Stimulated activated naive CD8-positive, alpha-beta T cell treated with anti-CD3 and anti-CD28 coated beads, Interleukin-15, Interleukin-2, amounts not matched to agents 100 ng/mL and 50 ng/mL, for 24 hours (primary cell): ENCODE measurements at regions not wholly inside any gene's neighbourhood (a gene's known extent, or its start where the extent isn't known, plus 50 kb on each side); places are given as distances from the start of the nearest gene placed in this dataset.

Experiments
- H3K27ac Mint-ChIP-seq: one replicate; pipeline ENCODE4 v1.8.0; 2021; ENCODE audit warnings: mild to moderate bottlenecking, mixed read lengths
- H3K27me3 Mint-ChIP-seq: one replicate; pipeline ENCODE4 v1.8.0; 2021; ENCODE audit warnings: mixed read lengths
- H3K36me3 Mint-ChIP-seq: one replicate; pipeline ENCODE4 v1.8.0; 2021; ENCODE audit warnings: low read depth, mixed read lengths
- H3K4me1 Mint-ChIP-seq: one replicate; pipeline ENCODE4 v1.8.0; 2021; ENCODE audit warnings: low read depth, mixed read lengths
- H3K4me3 Mint-ChIP-seq: one replicate; pipeline ENCODE4 v1.8.0; 2021; ENCODE audit warnings: mild to moderate bottlenecking, mixed read lengths
- H3K9me3 Mint-ChIP-seq: one replicate; pipeline ENCODE4 v1.8.0; 2021; ENCODE audit warnings: mixed read lengths

DNA sequence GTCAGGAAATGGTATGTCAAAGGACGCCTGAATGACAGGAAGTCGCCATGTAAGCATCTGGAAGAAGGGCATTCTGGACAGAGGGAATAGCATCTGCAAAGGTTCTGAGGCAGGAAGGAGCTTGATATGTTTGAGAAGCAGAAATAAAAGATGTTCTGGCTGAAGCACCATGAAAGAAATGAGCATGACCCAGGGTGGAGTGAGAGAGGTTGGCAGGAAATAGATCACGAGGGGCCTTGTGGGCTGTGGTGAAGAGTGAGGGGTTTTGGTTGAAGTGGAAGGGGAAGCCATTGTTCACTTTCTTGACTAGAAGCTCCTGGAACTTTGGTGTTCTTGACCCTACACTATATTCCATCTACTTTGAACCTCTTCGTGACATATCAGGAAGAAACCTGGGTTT is 99.4 kb upstream of the PARP11 start:
- Mint-ChIP-seq H3K27ac (peak overlapping the region; percentile 86), H3K27me3 (no peaks in the 10 kb centered on the region), H3K4me1 (peaks cover 66% of the 10 kb centered on the region), H3K9me3 (no peaks in the 10 kb centered on the region), H3K36me3 (no peaks in the 10 kb centered on the region), H3K4me3 (peak overlapping the region; percentile 38)

- no peaks in the 10 kb centered on the region for H3K9me3 Mint-ChIP-seq
- H3K4me3 Mint-ChIP-seq, result no peak overlapping the region
- peaks cover 26% of the 10 kb centered on the region for H3K4me1 Mint-ChIP-seq
- no peak overlapping the region for H3K27ac Mint-ChIP-seq
- H3K36me3 Mint-ChIP-seq, result no peaks in the 10 kb centered on the region
- H3K27me3 Mint-ChIP-seq, result no peaks in the 10 kb centered on the region
Observed at GRCh38 chr12:3968523-3968922, 95.3 kb upstream of the PARP11 start.

DNA sequence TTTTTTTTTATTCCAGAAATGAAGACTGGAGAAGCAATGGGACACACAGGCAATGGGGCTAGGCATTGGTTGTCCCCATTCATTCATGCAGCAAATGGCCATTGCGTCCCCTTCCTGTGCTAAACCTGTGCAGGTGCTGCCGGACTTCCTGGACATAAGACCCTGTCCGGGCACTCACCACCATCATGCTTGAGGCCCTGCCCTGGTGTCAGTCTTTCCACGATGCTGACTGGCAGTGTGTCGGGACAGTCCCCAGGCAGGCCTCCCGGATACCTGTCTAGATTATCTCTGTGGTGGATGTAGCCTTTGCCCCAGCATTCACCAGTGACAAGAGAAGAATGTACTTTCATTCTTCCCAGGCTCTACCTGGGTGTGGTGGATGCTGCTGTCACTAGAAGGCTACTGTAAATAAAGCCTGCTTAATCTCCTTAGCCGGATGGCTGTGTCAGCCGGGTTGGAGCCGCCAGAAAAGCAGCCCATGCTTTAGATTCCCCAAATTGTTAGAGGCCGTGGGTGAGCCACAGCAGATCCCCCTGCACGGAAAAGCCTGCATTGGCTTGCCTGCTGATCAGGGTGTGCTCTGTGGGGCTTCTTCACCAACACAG is 94.5 kb upstream of the PARP11 start:
- Mint-ChIP-seq H3K36me3 (no peaks in the 10 kb centered on the region), H3K9me3 (no peaks in the 10 kb centered on the region), H3K4me1 (peaks cover 26% of the 10 kb centered on the region), H3K27ac (no peak overlapping the region), H3K4me3 (no peak overlapping the region), H3K27me3 (no peaks in the 10 kb centered on the region)

DNA sequence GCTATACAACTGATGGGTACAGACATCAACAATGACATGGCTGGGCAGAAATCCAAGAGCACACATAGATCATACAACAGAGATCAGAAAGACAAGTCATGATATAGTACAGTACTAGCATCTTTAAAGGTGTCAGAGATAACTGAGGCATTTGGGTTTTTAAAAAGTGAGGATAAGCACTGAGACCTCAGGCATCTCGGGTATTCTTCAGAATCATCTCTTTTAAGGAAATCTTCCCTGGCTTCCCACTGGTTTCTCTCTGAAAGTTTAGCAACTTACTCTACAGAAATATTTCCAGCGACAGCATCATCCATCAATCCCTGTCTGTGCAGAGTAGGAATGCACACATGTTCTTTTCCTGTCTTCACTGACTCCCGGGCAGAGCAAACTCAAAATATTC is 93.2 kb upstream of the PARP11 start:
- Mint-ChIP-seq H3K27ac (no peak overlapping the region), H3K4me1 (peaks cover 27% of the 10 kb centered on the region), H3K27me3 (no peaks in the 10 kb centered on the region), H3K9me3 (no peaks in the 10 kb centered on the region), H3K4me3 (no peak overlapping the region), H3K36me3 (no peaks in the 10 kb centered on the region)

DNA sequence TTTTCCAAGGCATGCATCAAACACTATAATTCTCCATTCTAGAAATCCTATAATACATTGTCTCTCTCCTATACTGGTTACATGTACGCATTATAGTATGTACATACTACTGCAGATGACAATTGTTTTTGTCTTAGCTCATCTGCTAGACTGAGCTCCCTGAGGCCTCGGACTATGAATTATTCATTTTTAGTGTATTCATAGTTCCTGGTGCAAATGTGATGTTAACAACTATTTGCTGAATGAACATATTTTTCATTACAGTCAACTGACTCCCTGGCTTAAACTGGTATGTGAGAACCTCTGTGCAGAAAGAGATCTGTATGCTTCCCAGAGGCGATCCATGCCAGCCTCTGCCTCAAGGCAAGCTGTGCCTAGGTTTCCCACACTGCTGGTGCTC is 91.8 kb upstream of the PARP11 start:
- H3K36me3 Mint-ChIP-seq, result no peaks in the 10 kb centered on the region
- H3K27ac Mint-ChIP-seq, result no peak overlapping the region
- H3K9me3 Mint-ChIP-seq, result no peaks in the 10 kb centered on the region

DNA sequence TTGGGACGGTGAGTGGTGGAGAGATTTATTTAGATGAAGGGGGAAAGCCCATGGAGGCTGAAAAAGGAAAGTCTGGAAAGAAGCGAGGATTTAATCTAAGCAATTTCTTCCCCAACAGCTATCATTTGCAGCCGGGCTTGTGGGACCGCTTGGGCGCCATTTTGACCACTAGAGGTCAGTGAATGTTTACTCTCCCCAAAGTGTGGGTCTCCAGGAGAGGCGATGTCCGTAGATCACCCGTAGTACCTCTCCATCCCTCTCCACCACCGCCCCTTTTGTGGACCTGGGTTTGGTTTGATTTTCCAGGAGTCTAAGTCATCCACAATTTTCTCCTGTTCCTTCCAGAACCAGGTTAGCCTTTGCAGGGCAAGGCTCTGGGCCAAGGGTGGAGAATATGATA is 91.2 kb upstream of the PARP11 start:
- no peaks in the 10 kb centered on the region for H3K27me3 Mint-ChIP-seq
- no peak overlapping the region for H3K27ac Mint-ChIP-seq
- H3K4me1 Mint-ChIP-seq, result peaks cover 22% of the 10 kb centered on the region
- no peaks in the 10 kb centered on the region for H3K9me3 Mint-ChIP-seq
- H3K36me3 Mint-ChIP-seq, result no peaks in the 10 kb centered on the region
- no peak overlapping the region for H3K4me3 Mint-ChIP-seq

More for the DNA sequence above, 91.8 kb upstream of the PARP11 start:
- H3K4me3 Mint-ChIP-seq, result no peak overlapping the region
- H3K27me3 Mint-ChIP-seq, result no peaks in the 10 kb centered on the region
- peaks cover 22% of the 10 kb centered on the region for H3K4me1 Mint-ChIP-seq

DNA sequence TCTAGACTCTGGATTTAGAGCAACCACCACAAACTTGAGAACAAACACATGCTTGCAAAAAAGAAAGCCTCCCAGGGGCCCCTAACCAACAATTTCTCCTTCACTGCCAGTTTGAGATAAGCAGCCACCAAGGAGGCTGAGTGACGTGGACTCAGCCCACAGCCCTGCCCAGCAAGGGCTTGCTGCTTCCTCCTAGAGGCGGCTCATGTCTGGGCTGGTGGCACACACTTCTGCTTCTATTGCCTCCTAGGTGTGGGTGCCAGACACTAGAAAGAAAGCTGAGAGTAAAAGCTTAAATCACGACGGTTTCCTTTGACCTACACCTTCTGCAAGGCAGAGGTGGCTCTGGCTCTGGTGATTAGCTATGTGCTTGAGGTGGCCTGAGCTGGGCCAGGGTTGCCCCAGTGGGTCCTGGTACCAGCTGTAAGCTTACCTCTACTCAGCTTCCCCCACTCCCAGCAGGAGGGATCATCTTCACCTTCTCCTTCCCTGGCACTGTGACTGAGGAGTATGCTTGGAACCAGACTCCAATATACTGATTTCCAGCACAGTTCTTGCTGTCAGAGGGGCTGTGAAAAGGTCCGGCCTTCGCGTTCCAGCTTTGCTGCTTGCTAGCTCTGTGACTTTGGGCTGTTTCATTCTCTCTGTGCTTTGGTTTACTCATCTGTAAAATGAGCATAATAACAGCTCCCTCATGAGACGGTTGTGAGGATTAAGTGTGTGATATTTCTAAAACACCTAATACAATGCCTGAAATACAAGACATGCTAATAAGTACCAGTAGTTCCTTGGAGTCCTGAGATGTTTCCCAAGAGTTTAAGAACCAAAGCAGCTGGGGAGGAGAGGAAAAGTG is 89.7 kb upstream of the PARP11 start:
- H3K4me3 Mint-ChIP-seq, result no peak overlapping the region
- no peak overlapping the region for H3K27ac Mint-ChIP-seq
- H3K4me1 Mint-ChIP-seq, result peaks cover 22% of the 10 kb centered on the region
- H3K9me3 Mint-ChIP-seq, result no peaks in the 10 kb centered on the region
- H3K27me3 Mint-ChIP-seq, result no peaks in the 10 kb centered on the region
- no peaks in the 10 kb centered on the region for H3K36me3 Mint-ChIP-seq

DNA sequence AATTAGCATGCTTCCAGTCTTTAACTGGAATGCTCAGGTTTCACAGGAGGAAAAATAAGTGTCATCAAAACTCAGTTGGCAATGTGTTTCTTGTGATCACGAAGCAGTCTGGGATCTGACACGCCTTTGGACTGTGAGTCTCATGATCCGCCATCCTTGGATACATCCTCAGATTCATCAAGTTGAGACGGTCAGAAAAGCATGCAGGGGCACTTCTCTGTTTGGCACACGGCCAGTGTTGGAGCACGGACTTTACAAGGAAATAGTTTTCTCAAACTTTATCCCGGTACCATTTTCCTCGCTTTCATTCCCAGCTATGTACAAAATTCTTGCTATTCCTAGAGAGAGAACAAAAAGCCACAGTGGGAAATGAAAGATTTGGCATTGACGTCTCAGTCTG is 88.4 kb upstream of the PARP11 start:
- H3K27ac Mint-ChIP-seq, result no peak overlapping the region
- H3K9me3 Mint-ChIP-seq, result no peaks in the 10 kb centered on the region
- peaks cover 22% of the 10 kb centered on the region for H3K4me1 Mint-ChIP-seq
- no peaks in the 10 kb centered on the region for H3K36me3 Mint-ChIP-seq
- H3K4me3 Mint-ChIP-seq, result no peak overlapping the region
- no peaks in the 10 kb centered on the region for H3K27me3 Mint-ChIP-seq

GRCh38 chr12:3959799-3960560 is 86.8 kb upstream of the PARP11 start:
- H3K36me3 Mint-ChIP-seq, result no peaks in the 10 kb centered on the region
- no peak overlapping the region for H3K27ac Mint-ChIP-seq
- no peak overlapping the region for H3K4me3 Mint-ChIP-seq
- H3K27me3 Mint-ChIP-seq, result no peaks in the 10 kb centered on the region
- H3K9me3 Mint-ChIP-seq, result no peaks in the 10 kb centered on the region
- peaks cover 22% of the 10 kb centered on the region for H3K4me1 Mint-ChIP-seq

DNA sequence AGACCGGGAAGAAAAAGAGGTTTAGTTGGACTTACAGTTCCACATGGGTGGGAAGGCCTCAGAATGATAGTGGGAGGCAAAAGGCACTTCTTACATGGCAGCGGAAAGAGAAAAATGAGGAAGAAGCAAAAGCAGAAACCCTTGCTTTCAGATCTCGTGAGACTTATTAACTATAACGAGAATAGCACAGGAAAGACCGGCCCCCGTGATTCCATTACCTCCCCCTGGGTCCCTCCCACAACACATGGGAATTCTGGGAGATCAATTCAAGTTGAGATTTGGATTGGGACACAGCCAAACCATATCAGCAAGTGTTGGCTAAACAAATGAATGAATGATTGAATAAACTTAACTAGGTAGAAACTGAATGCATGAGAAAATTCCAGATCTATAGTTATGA is 85.3 kb upstream of the PARP11 start:
- peaks cover 21% of the 10 kb centered on the region for H3K4me1 Mint-ChIP-seq
- no peaks in the 10 kb centered on the region for H3K36me3 Mint-ChIP-seq
- no peak overlapping the region for H3K4me3 Mint-ChIP-seq
- no peaks in the 10 kb centered on the region for H3K27me3 Mint-ChIP-seq
- H3K27ac Mint-ChIP-seq, result no peak overlapping the region
- H3K9me3 Mint-ChIP-seq, result no peaks in the 10 kb centered on the region

DNA sequence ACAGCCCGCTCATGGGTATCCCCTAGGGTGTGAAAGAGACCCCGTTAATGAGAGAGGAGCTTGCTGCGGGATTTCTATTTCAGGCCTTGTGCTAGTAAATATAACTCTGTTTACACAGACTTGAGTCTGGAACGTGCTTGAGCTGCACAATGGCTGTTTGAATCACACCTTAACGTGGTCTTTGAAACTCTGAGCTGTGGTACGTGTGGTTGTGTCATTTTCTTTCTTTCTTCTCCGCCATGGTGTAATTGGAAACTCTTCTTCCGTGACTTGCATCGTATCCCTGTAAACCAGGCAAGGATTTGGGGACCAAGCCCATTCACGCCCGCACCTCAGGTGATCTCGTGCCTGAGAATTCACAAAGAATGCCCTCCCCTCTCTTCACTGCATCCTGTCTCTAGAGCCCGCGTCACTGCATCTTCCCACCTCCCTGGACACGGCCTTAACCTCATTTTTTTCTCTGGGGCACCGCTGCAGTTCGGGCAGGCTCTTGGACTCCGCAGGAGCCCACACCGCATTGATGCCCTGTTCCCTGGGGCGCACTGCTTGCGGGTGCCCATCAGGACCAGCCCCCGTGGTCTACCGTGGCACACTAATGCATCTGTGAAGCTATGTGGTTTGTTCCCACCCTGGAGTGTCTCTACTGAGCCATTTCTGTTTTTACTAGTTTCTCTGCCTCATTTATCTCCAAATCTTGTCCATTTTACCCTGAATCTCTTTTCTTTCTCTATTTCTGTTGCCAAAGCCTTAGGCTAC is 78.4 kb upstream of the PARP11 start:
- no peaks in the 10 kb centered on the region for H3K27me3 Mint-ChIP-seq
- peak overlapping the region; percentile 51 for H3K4me3 Mint-ChIP-seq
- peaks cover 13% of the 10 kb centered on the region for H3K9me3 Mint-ChIP-seq
- no peaks in the 10 kb centered on the region for H3K36me3 Mint-ChIP-seq
- H3K4me1 Mint-ChIP-seq, result peaks cover 51% of the 10 kb centered on the region
- peak overlapping the region; percentile 88 for H3K27ac Mint-ChIP-seq

- Mint-ChIP-seq H3K4me3 (no peak overlapping the region), H3K27me3 (no peaks in the 10 kb centered on the region), H3K4me1 (peaks cover 51% of the 10 kb centered on the region), H3K36me3 (no peaks in the 10 kb centered on the region), H3K9me3 (peaks cover 13% of the 10 kb centered on the region), H3K27ac (peak overlapping the region; percentile 49)
Observed at GRCh38 chr12:3950714-3951320, 77.6 kb upstream of the PARP11 start.

DNA sequence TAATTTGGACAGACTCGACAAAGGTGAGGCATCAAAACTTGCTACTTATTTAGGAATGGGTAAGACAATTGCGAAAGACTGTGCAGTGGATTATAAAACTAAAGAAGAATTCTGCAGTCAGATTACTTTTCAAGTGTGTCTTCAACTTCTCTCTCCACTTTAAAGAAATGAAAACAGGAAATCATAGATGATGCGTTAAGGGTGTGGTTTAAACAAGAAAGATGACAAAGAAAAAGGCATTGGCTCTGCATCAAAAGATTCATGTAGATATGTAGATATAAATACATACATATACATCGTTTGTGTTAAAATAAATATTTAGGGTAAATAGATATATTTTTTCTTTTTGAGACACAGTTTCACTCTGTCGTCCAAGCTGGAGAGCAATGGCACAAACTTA is 74.6 kb upstream of the PARP11 start:
- Mint-ChIP-seq H3K9me3 (peaks cover 13% of the 10 kb centered on the region), H3K27ac (peak overlapping the region; percentile 40), H3K27me3 (no peaks in the 10 kb centered on the region), H3K36me3 (no peaks in the 10 kb centered on the region), H3K4me3 (no peak overlapping the region), H3K4me1 (peaks cover 51% of the 10 kb centered on the region)

DNA sequence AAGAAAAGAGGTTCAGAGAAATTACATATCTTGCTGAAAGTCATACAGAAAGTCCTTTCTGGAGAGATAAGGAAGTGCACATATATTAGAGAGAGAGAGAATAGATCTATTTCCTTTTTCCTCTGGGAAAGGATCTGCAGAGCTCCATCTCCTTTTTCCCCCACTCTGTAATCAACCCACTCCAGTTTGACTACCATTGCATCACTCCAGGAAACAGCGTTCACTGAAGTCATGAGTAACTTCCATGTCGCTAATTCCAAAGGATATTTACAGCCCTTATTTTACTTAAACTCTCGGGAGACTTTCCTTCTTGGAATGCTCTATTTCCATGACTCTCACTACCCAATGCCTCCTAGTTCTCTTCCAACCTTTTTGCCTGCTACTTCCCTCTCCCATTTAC is 72.5 kb upstream of the PARP11 start:
- Mint-ChIP-seq H3K27me3 (no peaks in the 10 kb centered on the region), H3K4me1 (peaks cover 37% of the 10 kb centered on the region), H3K9me3 (peaks cover 13% of the 10 kb centered on the region), H3K4me3 (no peak overlapping the region), H3K36me3 (no peaks in the 10 kb centered on the region), H3K27ac (no peak overlapping the region)
